ENCODE measurements at regions not wholly inside any gene's neighbourhood (a gene's known extent, or its start where the extent isn't known, plus 50 kb on each side); places are given as distances from the start of the nearest gene placed in this dataset.

DNA sequence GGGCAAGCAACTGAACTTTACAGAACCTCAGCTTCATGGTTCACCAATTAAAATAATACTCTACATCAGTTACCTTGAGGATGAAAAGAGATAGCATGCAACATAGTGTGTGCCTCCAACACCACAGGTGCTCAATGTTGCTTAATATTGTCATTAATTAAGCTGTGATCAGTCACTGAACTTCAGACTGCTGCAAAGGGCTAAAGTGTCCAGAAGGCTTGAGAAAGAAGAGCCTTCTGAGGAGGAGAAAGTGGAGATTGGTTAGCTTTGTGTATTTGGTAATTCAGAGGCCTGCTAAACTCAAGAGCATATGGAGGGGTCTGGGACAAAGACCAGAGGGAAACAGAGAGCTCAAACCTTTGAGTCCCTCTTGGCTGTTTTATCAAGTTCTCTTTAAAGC is 66.3 kb upstream of the SELENOP start:
- Histone ChIP-seq H2AFZ (ENCODE audit: low read length) (no peak overlapping the region), H2AK5ac (ENCODE audit: insufficient read length, low read length) (no peak overlapping the region), H3K23me2 (ENCODE audit: insufficient read length, low read depth, low read length, poor library complexity, severe bottlenecking) (no peaks in the 10 kb centered on the region), H2BK5ac (ENCODE audit: insufficient read length, low read length) (no peak overlapping the region), H3K4me1 (ENCODE audit: insufficient read depth, low read length) (no peaks in the 10 kb centered on the region), H3K9ac (ENCODE audit: extremely low read depth, insufficient read length, low read length) (no peak overlapping the region), H3K27me3 (ENCODE audit: insufficient read depth, low read length) (no peaks in the 10 kb centered on the region; the same call in 1 of the 2 replicates), H3K79me1 (ENCODE audit: insufficient read depth, low read depth, low read length, poor library complexity, severe bottlenecking) (no peaks in the 10 kb centered on the region), H4K8ac (replicated peaks; ENCODE audit: insufficient read length, low read depth, low read length) (no peak overlapping the region), H3K14ac (ENCODE audit: insufficient read depth, low read length) (no peak overlapping the region), H2BK120ac (ENCODE audit: low read depth, low read length, poor library complexity, severe bottlenecking) (no peak overlapping the region), H3K18ac (ENCODE audit: insufficient read length, low read depth, low read length) (no peak overlapping the region), H3K79me2 (ENCODE audit: insufficient read depth, low read length) (no peaks in the 10 kb centered on the region), H3K56ac (ENCODE audit: insufficient read length, low read depth, low read length) (no peak overlapping the region), H3K9me3 (ENCODE audit: control insufficient read depth, low read depth, low read length) (no peaks in the 10 kb centered on the region), H2BK15ac (ENCODE audit: low read depth, low read length) (no peak overlapping the region), H2BK20ac (ENCODE audit: low read depth, low read length, poor library complexity, severe bottlenecking) (no peak overlapping the region), H3K27ac (ENCODE audit: insufficient read length, low read depth, low read length) (no peak overlapping the region), H3T11ph (ENCODE audit: low read length) (no peak overlapping the region), H4K20me1 (ENCODE audit: control insufficient read depth, insufficient read depth, insufficient read length) (no peaks in the 10 kb centered on the region), H3K4me2 (ENCODE audit: insufficient read depth, insufficient read length, low read length) (no peak overlapping the region), H2BK12ac (ENCODE audit: insufficient read length, low read depth, low read length) (no peak overlapping the region), H3K4ac (ENCODE audit: low read depth, low read length) (no peak overlapping the region), H4K5ac (ENCODE audit: insufficient read length, low read depth, low read length) (no peak overlapping the region), H3K23ac (ENCODE audit: insufficient read length, low read depth, low read length) (no peak overlapping the region), H4K91ac (ENCODE audit: insufficient read length, low read depth, low read length) (no peak overlapping the region)
- Mint-ChIP-seq H3K9me3 (no peaks in the 10 kb centered on the region), H3K4me3 (no peak overlapping the region), H3K27ac (no peak overlapping the region), H3K36me3 (ENCODE audit: insufficient read depth in 1 of 3, low read depth in 3 of 3) (no peaks in the 10 kb centered on the region), H3K4me1 (no peaks in the 10 kb centered on the region), H3K27me3 (ENCODE audit: low read depth) (no peaks in the 10 kb centered on the region; the same call in 1 of the 2 replicates)
- no peak for DNase-seq
- TF ChIP-seq, protein P1, sequence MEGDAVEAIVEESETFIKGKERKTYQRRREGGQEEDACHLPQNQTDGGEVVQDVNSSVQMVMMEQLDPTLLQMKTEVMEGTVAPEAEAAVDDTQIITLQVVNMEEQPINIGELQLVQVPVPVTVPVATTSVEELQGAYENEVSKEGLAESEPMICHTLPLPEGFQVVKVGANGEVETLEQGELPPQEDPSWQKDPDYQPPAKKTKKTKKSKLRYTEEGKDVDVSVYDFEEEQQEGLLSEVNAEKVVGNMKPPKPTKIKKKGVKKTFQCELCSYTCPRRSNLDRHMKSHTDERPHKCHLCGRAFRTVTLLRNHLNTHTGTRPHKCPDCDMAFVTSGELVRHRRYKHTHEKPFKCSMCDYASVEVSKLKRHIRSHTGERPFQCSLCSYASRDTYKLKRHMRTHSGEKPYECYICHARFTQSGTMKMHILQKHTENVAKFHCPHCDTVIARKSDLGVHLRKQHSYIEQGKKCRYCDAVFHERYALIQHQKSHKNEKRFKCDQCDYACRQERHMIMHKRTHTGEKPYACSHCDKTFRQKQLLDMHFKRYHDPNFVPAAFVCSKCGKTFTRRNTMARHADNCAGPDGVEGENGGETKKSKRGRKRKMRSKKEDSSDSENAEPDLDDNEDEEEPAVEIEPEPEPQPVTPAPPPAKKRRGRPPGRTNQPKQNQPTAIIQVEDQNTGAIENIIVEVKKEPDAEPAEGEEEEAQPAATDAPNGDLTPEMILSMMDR (conservative IDR thresholded peaks at IDR 0.05) = no peak

All from H9 (cell line).